AG09319 (cell line): ENCODE measurements at regions not wholly inside any gene's neighbourhood (a gene's known extent, or its start where the extent isn't known, plus 50 kb on each side); places are given as distances from the start of the nearest gene placed in this dataset.
"Not testable (repeated sequence)": the region's sequence is repeated elsewhere in the genome, so short reads cannot be mapped to it uniquely, and the experiment has no call there.

Experiments
- DNase-seq: peaks from one replicate; pipeline ENCODE4 v3.0.0-alpha.2; 2010; ENCODE audit warnings: low read depth; ENCODE audit errors: extremely low read depth
- TF ChIP-seq, protein P1 (sequence below): IDR thresholded peaks from 2 replicates; pipeline ENCODE4 v1.5.1; 2011; ENCODE audit warnings: low read depth, mild to moderate bottlenecking, inconsistent platforms, low read length, moderate library complexity

DNA sequence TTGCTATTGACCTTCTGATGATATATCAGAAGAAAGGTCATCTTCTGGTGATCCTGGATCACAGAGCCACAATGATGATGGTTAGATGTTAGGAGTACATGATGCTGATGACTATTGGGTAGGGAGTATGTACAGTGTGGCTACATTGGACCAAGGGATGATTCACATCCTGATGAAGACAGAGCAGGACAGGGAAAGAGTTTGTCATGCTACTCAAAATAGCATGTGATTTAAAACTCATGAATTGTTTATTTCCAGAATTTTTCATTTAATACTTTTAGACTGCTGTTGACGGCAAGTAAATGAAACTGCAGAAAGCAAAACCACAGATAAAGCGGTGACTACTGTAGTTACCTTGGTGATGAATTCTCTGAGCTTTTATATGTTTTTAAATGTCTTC is 397.3 kb downstream of the PPP1R3A start:
- TF ChIP-seq, protein P1, sequence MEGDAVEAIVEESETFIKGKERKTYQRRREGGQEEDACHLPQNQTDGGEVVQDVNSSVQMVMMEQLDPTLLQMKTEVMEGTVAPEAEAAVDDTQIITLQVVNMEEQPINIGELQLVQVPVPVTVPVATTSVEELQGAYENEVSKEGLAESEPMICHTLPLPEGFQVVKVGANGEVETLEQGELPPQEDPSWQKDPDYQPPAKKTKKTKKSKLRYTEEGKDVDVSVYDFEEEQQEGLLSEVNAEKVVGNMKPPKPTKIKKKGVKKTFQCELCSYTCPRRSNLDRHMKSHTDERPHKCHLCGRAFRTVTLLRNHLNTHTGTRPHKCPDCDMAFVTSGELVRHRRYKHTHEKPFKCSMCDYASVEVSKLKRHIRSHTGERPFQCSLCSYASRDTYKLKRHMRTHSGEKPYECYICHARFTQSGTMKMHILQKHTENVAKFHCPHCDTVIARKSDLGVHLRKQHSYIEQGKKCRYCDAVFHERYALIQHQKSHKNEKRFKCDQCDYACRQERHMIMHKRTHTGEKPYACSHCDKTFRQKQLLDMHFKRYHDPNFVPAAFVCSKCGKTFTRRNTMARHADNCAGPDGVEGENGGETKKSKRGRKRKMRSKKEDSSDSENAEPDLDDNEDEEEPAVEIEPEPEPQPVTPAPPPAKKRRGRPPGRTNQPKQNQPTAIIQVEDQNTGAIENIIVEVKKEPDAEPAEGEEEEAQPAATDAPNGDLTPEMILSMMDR = no peak
- DNase-seq = no peak

DNA sequence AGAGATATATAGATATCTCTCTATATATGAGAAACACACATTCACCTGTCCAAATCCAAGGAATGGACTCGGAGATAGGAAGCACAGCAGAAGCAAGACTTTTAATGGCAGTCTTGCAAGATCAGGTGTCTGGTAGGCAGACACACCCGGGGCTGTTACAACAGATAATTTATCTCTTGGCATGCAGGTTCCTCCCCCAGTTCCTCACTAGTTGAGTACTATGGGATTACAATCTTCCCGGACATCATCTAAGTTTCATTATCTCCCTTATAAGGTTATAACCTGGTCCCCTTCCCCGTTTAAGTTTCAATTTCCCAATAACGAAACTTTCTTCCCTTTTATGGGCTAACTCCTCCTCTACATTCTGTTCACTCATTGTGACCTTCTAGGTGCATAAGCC is 399.3 kb downstream of the PPP1R3A start:
- TF ChIP-seq, protein P1 = no peak
- no peak for DNase-seq

DNA sequence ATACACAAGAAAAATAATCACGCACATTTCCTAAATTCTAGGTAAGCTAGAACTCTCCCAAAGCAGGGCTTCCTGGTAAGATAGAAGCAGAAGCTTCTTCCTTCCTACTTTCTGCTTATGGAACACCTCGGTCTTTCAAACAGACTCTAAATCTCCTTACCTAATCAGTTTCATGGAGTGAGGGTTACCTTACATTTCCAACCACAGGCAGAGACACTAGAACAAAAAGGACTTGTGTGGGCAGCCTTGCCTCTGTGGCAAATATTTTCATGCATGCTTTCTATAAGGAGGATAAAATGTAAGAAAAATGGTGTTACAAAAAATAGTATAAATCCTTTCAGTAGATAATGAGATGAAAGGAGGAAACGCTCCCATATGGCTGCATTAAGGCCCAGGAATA is 386.3 kb upstream of the SMIM30 start:
- no peak for DNase-seq
- TF ChIP-seq, protein P1 = no peak

DNA sequence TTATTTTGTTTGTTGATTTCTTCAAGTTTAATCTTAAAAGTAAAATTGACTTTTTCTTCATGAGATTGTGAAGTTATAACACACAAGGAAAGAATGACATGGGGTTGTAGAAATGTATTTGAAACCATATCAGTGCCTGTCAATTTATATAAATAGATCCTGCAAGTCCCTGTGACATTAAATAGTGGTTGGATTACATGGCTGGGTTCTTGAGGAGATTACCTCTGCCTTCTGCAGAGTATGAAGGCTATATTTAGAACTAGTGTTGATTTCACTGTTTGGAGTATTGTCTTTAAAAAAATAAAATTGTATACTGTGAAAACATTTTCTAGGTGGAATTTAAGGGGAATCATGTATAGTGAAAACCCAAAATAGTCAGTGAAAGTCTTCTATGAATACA is 385.8 kb upstream of the SMIM30 start:
- TF ChIP-seq, protein P1 = no peak
- DNase-seq = no peak

DNA sequence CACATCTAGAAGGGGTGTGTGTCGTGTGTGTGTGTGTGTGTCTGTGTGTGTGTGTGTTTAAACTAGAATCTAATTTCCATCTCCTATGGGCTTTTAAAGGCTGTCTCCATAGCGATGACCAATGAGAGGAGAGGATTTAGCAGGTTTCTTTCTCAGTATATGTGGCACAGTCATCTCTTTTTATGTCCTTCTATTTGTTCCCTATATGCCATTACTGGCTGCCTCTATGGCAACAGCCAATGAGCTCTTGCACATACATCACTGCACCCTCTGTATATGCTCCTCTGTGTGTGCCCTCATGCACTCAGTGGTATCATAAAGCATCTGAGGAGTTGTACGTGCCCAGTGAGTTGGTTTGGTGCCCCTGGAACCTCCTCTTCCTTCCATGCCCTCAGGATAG is 378.2 kb upstream of the SMIM30 start:
- not testable (repeated sequence) for DNase-seq

DNA sequence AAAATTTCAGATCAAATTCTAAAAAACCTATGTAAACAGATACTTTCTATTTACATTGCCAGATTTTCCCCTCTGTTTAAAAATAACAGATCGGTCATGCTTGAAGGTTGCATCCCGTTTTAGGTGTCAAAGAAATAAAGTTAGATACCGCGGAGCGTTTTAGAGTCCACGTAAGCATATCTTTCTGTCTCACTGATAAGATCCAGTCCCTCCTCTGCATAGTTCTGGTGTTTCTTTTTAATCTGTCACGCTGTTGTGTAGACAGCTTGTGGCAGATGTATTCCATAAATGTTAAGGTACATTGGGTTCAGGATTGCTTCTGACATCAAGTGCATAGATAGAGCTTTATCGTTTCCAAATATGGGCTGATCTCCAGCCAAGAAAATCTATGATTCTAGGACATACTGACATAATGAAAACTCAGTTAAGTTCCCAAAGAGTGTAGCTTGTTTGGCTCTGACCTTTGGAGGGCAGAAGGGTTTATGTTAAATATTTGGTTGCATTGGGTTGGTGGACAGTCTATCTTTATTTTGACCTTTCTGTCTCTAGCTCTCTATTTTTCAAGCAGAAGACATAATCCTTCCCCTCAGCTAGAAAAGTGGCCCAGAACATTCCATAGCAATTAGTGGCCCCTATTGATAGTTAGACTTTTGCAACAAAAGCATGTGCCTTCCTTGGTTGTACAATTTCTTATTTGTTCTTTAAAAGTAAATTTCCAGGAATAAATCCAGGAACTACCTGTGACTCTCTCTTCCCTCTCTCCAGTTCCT is 376.6 kb upstream of the SMIM30 start:
- not testable (repeated sequence) for DNase-seq

DNA sequence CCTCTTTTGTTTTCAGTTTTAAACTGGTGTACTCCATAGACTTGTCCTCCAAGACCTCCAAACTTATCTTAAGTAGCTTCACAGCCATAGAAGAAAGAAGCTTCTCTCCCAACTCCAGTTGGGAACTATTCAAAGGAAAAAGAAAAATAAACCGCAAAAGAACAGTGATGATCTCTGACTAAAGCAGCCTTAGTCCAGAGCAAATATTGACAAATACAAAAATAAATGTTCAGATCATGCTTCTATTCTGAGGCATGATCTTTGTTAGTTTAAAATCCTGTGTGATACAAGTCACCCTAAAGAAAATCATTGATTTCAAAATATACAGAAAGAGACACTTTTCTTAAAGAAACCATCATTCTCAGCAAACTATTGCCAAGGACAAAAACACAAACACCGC is 373.0 kb upstream of the SMIM30 start:
- TF ChIP-seq, protein P1 = no peak

DNA sequence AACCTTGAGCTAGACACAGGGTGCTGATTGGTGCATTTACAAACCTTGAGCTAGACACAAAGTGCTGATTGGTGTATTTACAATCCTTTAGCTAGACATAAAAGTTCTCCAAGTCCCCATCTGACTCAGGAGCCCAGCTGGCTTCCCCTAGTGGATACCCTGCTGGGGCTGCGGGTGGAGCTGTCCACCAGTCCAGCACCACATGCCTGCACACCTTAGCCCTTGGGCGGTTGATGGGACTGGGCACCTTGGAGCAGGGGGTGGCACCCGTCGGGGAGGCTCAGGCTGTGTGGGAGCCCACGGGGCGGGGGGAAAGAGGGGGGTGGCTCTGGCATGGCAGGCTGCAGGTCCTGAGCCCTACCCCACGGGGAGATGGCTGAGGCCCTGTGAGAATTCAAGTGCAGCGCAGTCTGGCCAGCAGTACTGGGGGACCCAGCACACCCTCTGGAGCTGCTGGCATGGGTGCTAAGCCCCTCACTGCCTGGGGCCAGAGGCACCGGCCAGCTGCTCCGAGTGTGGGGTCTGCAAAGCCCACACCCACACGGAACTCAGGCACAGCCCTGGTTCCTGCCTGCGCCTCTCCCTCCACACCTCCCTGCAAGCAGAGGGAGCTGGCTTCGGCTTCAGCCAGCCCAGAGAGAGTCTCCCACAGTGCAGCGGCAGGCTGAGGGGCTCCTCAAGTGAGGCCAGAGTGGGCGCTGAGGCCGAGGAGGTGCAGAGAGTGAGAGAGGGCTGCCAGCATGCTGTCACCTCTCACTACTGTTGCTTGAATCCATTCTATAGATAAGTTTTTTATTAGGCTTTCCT is 369.8 kb upstream of the SMIM30 start:
- DNase-seq = no peak
- TF ChIP-seq, protein P1 = no peak

More for the DNA sequence above, 373.0 kb upstream of the SMIM30 start:
- DNase-seq = no peak
